HEK293 (cell line): ENCODE measurements at regions not wholly inside any gene's neighbourhood (a gene's known extent, or its start where the extent isn't known, plus 50 kb on each side); places are given as distances from the start of the nearest gene placed in this dataset.

Source experiments
- CTCF ChIA-PET: fragments of 350-600 bp; formaldehyde crosslinking; extraction: SDS; loops from one replicate; lab custom pipeline; 2021; ENCODE audit warnings: antibody characterized with exemption; lab: Yijun Ruan, JAX
- POLR2A ChIA-PET: fragments of 300-600 bp; formaldehyde crosslinking; extraction: SDS; loops from one replicate; lab custom pipeline; 2020; ENCODE audit warnings: antibody characterized with exemption, inconsistent platforms; lab: Yijun Ruan, JAX
- H3K27ac ChIP-seq: fragments of 200-500 bp; sonication (Bioruptor generic); 2 replicates; pipeline ENCODE4 v1.5.1; 2014; ENCODE audit warnings: low read depth, low read length, control low read depth, inconsistent platforms; ENCODE audit errors: extremely low read depth
- H3K36me3 ChIP-seq, 2 experiments: fragments of 200-500 bp in 1 of 2; sonication (Bioruptor generic) in 1 of 2; 1 replicate in 1 of 2; 2 replicates in 1 of 2; pipeline ENCODE4 v1.5.1; 2014 to 2017; ENCODE audit warnings: inconsistent platforms in 2 of 2, low read length in 2 of 2; ENCODE audit not compliant: control insufficient read depth in 2 of 2, insufficient read depth in 1 of 2
- H3K4me1 ChIP-seq: fragments of 200-500 bp; sonication (Bioruptor generic); 2 replicates; pipeline ENCODE4 v1.5.1; 2014; ENCODE audit warnings: mild to moderate bottlenecking, low read length, inconsistent platforms; ENCODE audit not compliant: control insufficient read depth, insufficient read depth
- H3K4me3 ChIP-seq: 2 replicates; pipeline ENCODE4 v1.5.1; 2011; ENCODE audit warnings: low read depth, mild to moderate bottlenecking, control low read depth, low read length, moderate library complexity
- H3K9me3 ChIP-seq: fragments of 200-500 bp; sonication (Bioruptor generic); 2 replicates; pipeline ENCODE4 v1.5.1; 2014; ENCODE audit warnings: low read depth, low read length, inconsistent platforms; ENCODE audit not compliant: control insufficient read depth, insufficient read depth
- ATF2 ChIP-seq: fragments of 450-650 bp; formaldehyde crosslinking; IDR thresholded peaks from 2 replicates; pipeline ENCODE4 v1.5.1; 2016; ENCODE audit warnings: missing biosample characterization, missing genetic modification characterization, low read depth
- CTCF ChIP-seq: fragments of 450-650 bp; formaldehyde crosslinking; IDR thresholded peaks from 2 replicates; pipeline ENCODE4 v1.5.1; 2016; ENCODE audit warnings: missing biosample characterization, missing genetic modification characterization
- GFI1B ChIP-seq: fragments of 450-650 bp; formaldehyde crosslinking; IDR thresholded peaks from 2 replicates; pipeline ENCODE4 v1.5.1; 2016; ENCODE audit warnings: missing biosample characterization, missing genetic modification characterization
- HOXA7 ChIP-seq: sonication (generic); formaldehyde crosslinking; IDR thresholded peaks from 2 replicates; pipeline ENCODE4 v1.8.1; 2022; ENCODE audit warnings: missing genetic modification reagents, borderline replicate concordance
- KLF10 ChIP-seq: fragments of 450-650 bp; IDR thresholded peaks from 2 replicates; pipeline ENCODE4 v1.5.1; 2018; ENCODE audit warnings: missing biosample characterization, mild to moderate bottlenecking, missing genetic modification characterization
- PRDM6 ChIP-seq: fragments of 450-650 bp; formaldehyde crosslinking; IDR thresholded peaks from 2 replicates; pipeline ENCODE4 v1.5.1; 2017; ENCODE audit warnings: missing biosample characterization, missing genetic modification characterization
- REPIN1 ChIP-seq: fragments of 450-650 bp; formaldehyde crosslinking; IDR thresholded peaks from 2 replicates; pipeline ENCODE4 v1.5.1; 2017; ENCODE audit warnings: missing biosample characterization, missing genetic modification characterization, low read depth
- SALL2 ChIP-seq: fragments of 450-650 bp; formaldehyde crosslinking; IDR thresholded peaks from 2 replicates; pipeline ENCODE4 v1.5.0; 2017; ENCODE audit warnings: missing biosample characterization, mild to moderate bottlenecking, missing genetic modification characterization, borderline replicate concordance
- ZBTB1 ChIP-seq: fragments of 450-650 bp; formaldehyde crosslinking; IDR thresholded peaks from 2 replicates; pipeline ENCODE4 v1.5.1; 2016; ENCODE audit warnings: missing biosample characterization, missing genetic modification characterization
- ZBTB17 ChIP-seq: fragments of 450-650 bp; formaldehyde crosslinking; IDR thresholded peaks from 2 replicates; pipeline ENCODE4 v1.5.1; 2016; ENCODE audit warnings: missing biosample characterization, missing genetic modification characterization
- ZNF202 ChIP-seq: fragments of 450-650 bp; formaldehyde crosslinking; IDR thresholded peaks from 2 replicates; pipeline ENCODE4 v1.5.1; 2016; ENCODE audit warnings: missing biosample characterization, missing genetic modification characterization, borderline replicate concordance
- ZNF214 ChIP-seq: fragments of 450-650 bp; formaldehyde crosslinking; IDR thresholded peaks from 2 replicates; pipeline ENCODE4 v1.5.1; 2017; ENCODE audit warnings: missing biosample characterization, mild to moderate bottlenecking, missing genetic modification characterization, borderline replicate concordance
- ZNF221 ChIP-seq: fragments of 450-650 bp; formaldehyde crosslinking; IDR thresholded peaks from 2 replicates; pipeline ENCODE4 v1.5.1; 2017; ENCODE audit warnings: missing biosample characterization, missing genetic modification characterization, borderline replicate concordance
- ZNF223 ChIP-seq: fragments of 450-650 bp; formaldehyde crosslinking; IDR thresholded peaks from 2 replicates; pipeline ENCODE4 v1.5.1; 2016; ENCODE audit warnings: missing biosample characterization, missing genetic modification characterization
- ZNF423 ChIP-seq: fragments of 450-650 bp; formaldehyde crosslinking; IDR thresholded peaks from 2 replicates; pipeline ENCODE4 v1.5.1; 2016; ENCODE audit warnings: missing biosample characterization, missing genetic modification characterization
- ZNF433 ChIP-seq: fragments of 450-650 bp; formaldehyde crosslinking; IDR thresholded peaks from 2 replicates; pipeline ENCODE4 v1.5.1; 2016; ENCODE audit warnings: missing biosample characterization, missing genetic modification characterization, low read depth
- ZNF473 ChIP-seq: fragments of 450-650 bp; formaldehyde crosslinking; IDR thresholded peaks from 2 replicates; pipeline ENCODE4 v1.5.1; 2017; ENCODE audit warnings: missing biosample characterization, missing genetic modification characterization
- ZNF48 ChIP-seq: fragments of 450-650 bp; formaldehyde crosslinking; IDR thresholded peaks from 2 replicates; pipeline ENCODE4 v1.5.1; 2016; ENCODE audit warnings: missing biosample characterization, missing genetic modification characterization
- ZNF513 ChIP-seq: fragments of 450-650 bp; IDR thresholded peaks from 2 replicates; pipeline ENCODE4 v1.5.1; 2018; ENCODE audit warnings: missing biosample characterization, missing genetic modification characterization
- ZNF518A ChIP-seq: fragments of 450-650 bp; formaldehyde crosslinking; conservative IDR thresholded peaks from 2 replicates; pipeline ENCODE4 v1.5.1; 2016; ENCODE audit warnings: low read depth, missing biosample characterization, missing genetic modification characterization
- ZNF596 ChIP-seq: fragments of 450-650 bp; IDR thresholded peaks from 2 replicates; pipeline ENCODE4 v1.5.0; 2018; ENCODE audit warnings: missing biosample characterization, mild to moderate bottlenecking, missing genetic modification characterization, moderate library complexity
- ZNF621 ChIP-seq: fragments of 450-650 bp; formaldehyde crosslinking; IDR thresholded peaks from 2 replicates; pipeline ENCODE4 v1.5.1; 2017; ENCODE audit warnings: missing biosample characterization, missing genetic modification characterization
- ZNF704 ChIP-seq: fragments of 450-650 bp; formaldehyde crosslinking; IDR thresholded peaks from 2 replicates; pipeline ENCODE4 v1.5.1; 2016; ENCODE audit warnings: missing biosample characterization, missing genetic modification characterization

- POLR2A ChIA-PET = no interaction called here
- no peak overlapping the region for H3K27ac ChIP-seq
- CTCF ChIA-PET = no interaction called here
- TF ChIP-seq REPIN1 = no peak
- TF ChIP-seq ZNF621 (tag by site-specific recombination) = no peak
- no peak for TF ChIP-seq ZNF704
- TF ChIP-seq ZNF473 (tag by site-specific recombination) = no peak
- no peak for TF ChIP-seq HOXA7 (CRISPR knock-in tag)
- TF ChIP-seq ZNF518A = no peak
- no peak for TF ChIP-seq ZNF48
- no peak for TF ChIP-seq GFI1B (tag by site-specific recombination)
- TF ChIP-seq ZNF214 = no peak
- no peak for TF ChIP-seq ZNF221 (tag by site-specific recombination)
- TF ChIP-seq, all 188 proteins: peak for 0
- Histone ChIP-seq H3K9me3 (no peaks in the 10 kb centered on the region), H3K4me1 (no peaks in the 10 kb centered on the region), H3K4me3 (no peak overlapping the region), H3K36me3 (no peaks in the 10 kb centered on the region)
Observed at GRCh38 chr3:96370637-96371036, 443.8 kb upstream of the EPHA6 start.

- no peak overlapping the region for H3K27ac ChIP-seq
- H3K4me1 ChIP-seq = no peaks in the 10 kb centered on the region
- CTCF ChIA-PET = no interaction called here
- no peaks in the 10 kb centered on the region for H3K9me3 ChIP-seq
- POLR2A ChIA-PET = no interaction called here
- H3K36me3 ChIP-seq = no peaks in the 10 kb centered on the region
- no peak overlapping the region for H3K4me3 ChIP-seq
- TF ChIP-seq ZNF433 (no peak), ATF2 (tag by site-specific recombination) (no peak), SALL2 (no peak), GFI1B (tag by site-specific recombination) (no peak), ZNF423 (tag by site-specific recombination) (no peak), ZNF202 (no peak), KLF10 (tag by site-specific recombination) (no peak), CTCF (no peak), PRDM6 (tag by site-specific recombination) (no peak), ZNF596 (tag by site-specific recombination) (no peak), ZNF223 (tag by site-specific recombination) (no peak), ZNF513 (tag by site-specific recombination) (no peak), ZBTB17 (tag by site-specific recombination) (no peak), ZBTB1 (tag by site-specific recombination) (no peak)
Observed at GRCh38 chr3:96410006-96410730, 404.2 kb upstream of the EPHA6 start.
